Muscle layer of duodenum (tissue), 2 donors: ENCODE measurements at regions not wholly inside any gene's neighbourhood (a gene's known extent, or its start where the extent isn't known, plus 50 kb on each side); places are given as distances from the start of the nearest gene placed in this dataset.
A peak's percentile ranks its signal among the peaks of the same experiment; 100 is the strongest.

Experiments
- H3K27ac ChIP-seq: one replicate; pipeline ENCODE4 v1.7.0; 2013; ENCODE audit warnings: mild to moderate bottlenecking, low read length
- H3K27me3 ChIP-seq: one replicate; pipeline ENCODE4 v1.7.0; 2013; ENCODE audit warnings: low read depth, mild to moderate bottlenecking, control low read depth, low read length
- H3K36me3 ChIP-seq, 2 donors: one replicate each; pipeline ENCODE4 v1.7.0; 2013; ENCODE audit warnings: low read length in 2 of 2, control low read depth in 1 of 2, mild to moderate bottlenecking in 1 of 2; ENCODE audit not compliant: insufficient read depth in 2 of 2, control insufficient read depth in 1 of 2
- H3K4me1 ChIP-seq, 2 donors: one replicate each; pipeline ENCODE4 v1.7.0; 2013; ENCODE audit warnings: low read length in 2 of 2, mild to moderate bottlenecking in 2 of 2, control low read depth in 1 of 2, moderate library complexity in 1 of 2; ENCODE audit not compliant: insufficient read depth in 2 of 2, control insufficient read depth in 1 of 2
- H3K4me3 ChIP-seq, 2 donors: one replicate each; pipeline ENCODE4 v1.7.0; 2013; ENCODE audit warnings: low read length in 2 of 2, low read depth in 1 of 2, mild to moderate bottlenecking in 1 of 2
- H3K9me3 ChIP-seq, 2 donors: one replicate each; pipeline ENCODE4 v1.7.0; 2013; ENCODE audit warnings: low read length in 2 of 2, control low read depth in 1 of 2, mild to moderate bottlenecking in 1 of 2; ENCODE audit not compliant: control insufficient read depth in 1 of 2
- donor health status: healthy.

DNA sequence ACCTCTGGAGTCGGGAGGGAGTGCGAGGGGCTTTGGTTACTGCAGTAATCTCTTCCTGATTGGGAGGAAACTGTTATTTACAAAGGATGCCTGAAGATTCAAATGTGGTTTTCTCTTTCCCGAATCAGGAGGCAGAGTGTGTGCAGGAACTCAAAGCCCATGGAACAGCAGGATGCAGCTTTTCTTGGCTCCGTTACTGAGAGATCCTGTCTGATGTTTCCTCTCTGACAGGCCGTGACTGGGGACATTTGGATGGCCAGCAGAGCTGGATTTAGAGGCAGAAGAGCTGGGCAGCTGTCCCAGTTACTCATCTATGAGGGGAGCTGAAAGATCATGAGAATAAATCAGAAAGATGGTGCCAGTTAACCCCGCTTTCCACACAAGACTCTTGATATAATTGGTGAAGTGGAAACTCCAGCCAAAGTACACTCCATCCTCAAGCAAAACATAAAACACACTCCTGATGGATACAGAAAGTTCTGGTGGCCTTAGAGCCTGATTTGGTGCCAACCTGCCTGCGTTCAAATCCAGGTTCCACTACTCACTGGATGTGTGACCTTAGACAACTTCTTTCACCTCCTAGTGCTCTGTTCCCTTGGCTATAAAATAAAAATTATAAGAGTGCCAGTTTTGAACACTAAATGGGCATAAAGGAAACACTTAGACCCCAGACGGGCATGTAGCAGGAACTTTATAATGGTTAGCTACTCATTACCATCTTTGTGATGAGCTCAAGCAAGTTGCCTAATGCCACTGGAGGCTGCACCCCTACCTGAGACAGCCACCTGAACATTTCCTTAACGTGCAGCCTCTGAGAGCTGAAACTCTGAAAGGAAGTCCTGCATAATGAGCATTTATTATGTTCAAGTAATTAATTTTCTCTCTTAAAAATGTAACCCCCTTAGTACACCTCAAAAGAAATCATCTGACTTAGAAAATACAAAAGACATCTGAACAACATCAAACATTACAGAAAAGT, 349.0 kb upstream of the GATB start:
- Histone ChIP-seq H3K4me1 (peaks cover 20 to 46% of the 10 kb centered on the region in 2 donors), H3K36me3 (no peaks in the 10 kb centered on the region), H3K27me3 (no peaks in the 10 kb centered on the region), H3K9me3 (no peaks in the 10 kb centered on the region), H3K27ac (peak overlapping the region; percentile 25), H3K4me3 (no peak overlapping the region)

DNA sequence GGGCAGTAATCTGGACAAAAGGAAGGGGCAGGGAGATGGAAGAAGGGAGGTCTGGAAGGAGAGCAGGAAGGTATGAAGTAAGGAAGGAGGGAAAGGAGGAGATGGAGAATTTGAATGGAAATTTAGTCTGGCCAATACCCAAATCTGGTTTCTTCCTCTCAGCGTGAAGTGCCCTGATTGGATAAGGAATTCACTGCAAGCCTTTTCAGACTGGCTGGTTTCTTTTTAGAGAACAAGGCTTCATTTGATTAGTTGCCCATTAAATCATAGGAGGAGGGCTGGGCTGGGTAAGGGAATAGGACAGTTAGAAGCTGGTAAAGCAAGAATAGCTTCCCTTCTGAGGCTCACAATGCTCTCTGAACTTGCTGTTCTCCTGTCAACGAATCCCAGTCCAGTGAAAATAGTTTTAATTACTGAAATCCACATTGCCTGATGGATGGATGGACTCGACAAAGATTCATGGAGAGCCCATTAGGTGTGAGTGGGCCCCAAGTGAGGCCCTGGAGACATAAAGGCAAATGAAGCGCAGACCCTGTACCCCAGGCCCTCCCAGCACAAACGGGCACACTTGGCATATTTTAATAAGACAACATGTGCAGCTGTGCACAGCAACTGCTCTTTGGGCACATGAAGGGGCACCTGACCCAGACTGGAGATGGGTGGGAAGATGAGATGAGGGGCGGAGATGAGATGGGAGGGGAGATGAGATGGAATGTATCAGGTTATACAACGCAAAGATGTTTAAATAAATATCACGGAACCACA, 347.1 kb upstream of the GATB start:
- Histone ChIP-seq H3K36me3 (no peaks in the 10 kb centered on the region), H3K27me3 (no peaks in the 10 kb centered on the region), H3K27ac (no peak overlapping the region), H3K9me3 (no peaks in the 10 kb centered on the region), H3K4me1 (peaks cover 20 to 54% of the 10 kb centered on the region in 2 donors), H3K4me3 (no peak overlapping the region)

DNA sequence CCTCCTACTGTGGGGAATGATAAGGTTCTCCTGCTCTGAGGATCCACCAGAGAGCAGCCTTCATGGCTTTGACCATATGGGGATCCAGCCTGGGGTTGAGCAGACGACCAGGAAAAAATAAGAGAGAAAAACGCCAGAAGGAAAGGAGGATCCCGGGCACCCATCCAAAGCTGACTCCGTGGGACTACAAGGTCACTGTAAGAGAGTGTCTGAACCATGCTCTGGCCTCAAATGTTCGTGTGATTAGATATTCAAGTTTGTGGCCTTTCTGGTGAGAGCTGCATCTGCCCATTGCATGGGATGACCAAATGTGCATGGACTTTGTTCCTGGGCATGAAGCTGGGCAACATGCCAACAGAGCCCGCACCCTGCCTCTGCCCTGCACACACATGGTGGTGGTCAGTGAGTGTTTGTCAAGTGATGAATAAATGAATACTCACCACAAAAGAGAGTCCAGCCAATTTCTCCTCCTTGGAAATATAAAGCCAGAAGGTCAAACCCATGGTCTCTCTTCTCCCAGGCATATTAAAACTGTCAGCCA, 346.0 kb upstream of the GATB start:
- H3K4me1 ChIP-seq: peaks cover 20 to 62% of the 10 kb centered on the region in 2 donors
- peak overlapping the region; percentile 6 for H3K27ac ChIP-seq

DNA sequence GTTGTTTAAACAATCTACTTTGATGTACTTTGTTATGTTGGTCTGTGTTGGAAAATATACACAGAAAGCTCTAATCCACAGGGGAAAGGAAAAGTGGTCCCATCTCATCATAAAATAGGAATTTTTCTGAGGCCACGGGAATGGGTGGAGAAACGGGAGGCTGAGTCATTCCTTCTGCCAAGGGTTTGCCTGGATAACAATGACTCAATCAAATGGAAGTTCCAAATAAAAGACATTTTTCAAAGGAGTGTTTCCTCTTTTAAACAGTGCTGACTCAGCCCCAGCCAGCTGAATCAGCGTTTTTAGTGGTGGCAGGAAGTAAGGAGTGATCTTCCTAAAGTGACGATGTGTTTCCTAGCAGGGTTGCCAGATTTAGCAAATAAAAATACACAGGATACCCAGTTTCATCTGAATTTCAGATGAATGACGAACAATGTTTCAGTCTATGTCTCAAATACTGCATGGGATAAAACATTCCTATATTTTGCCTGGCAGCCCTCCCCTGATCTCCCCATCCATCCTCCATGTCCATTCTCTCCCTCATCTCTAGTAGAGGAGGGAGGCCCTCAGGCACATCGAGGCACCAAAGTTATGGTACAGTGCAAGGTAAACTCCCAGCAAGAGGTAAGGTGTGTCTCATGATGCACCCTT, 345.4 kb upstream of the GATB start:
- Histone ChIP-seq H3K27ac (peak overlapping the region; percentile 6), H3K4me1 (peaks cover 20 to 62% of the 10 kb centered on the region in 2 donors), H3K9me3 (no peaks in the 10 kb centered on the region), H3K27me3 (no peaks in the 10 kb centered on the region), H3K36me3 (no peaks in the 10 kb centered on the region), H3K4me3 (no peak overlapping the region)

More for the DNA sequence above, 346.0 kb upstream of the GATB start:
- Histone ChIP-seq H3K36me3 (no peaks in the 10 kb centered on the region), H3K4me3 (no peak overlapping the region), H3K9me3 (no peaks in the 10 kb centered on the region), H3K27me3 (no peaks in the 10 kb centered on the region)

DNA sequence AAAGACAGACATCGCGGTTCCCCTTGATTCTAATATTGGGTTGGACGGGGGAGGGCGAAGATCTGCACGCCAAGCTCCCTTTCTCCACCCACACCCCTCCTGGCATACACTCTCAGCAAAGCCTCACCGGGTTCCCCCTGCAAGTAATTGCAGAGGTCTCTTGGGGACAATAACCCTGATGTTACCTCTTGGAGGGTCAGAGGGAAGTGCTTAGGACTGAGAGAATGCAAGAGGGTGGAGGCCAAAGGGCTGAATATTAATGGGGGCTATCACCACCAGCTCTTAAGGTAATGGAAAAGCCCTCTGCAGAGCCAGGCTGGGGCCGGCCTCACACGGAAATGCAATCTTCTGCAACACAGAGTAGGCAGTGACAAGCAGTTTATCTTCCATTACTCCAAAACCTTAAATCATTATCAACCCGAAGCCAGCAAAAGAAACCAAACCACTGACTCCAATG, 344.1 kb upstream of the GATB start:
- Histone ChIP-seq H3K36me3 (no peaks in the 10 kb centered on the region), H3K27ac (no peak overlapping the region), H3K27me3 (no peaks in the 10 kb centered on the region), H3K4me3 (no peak overlapping the region), H3K9me3 (no peaks in the 10 kb centered on the region), H3K4me1 (peaks cover 12 to 52% of the 10 kb centered on the region in 2 donors)

DNA sequence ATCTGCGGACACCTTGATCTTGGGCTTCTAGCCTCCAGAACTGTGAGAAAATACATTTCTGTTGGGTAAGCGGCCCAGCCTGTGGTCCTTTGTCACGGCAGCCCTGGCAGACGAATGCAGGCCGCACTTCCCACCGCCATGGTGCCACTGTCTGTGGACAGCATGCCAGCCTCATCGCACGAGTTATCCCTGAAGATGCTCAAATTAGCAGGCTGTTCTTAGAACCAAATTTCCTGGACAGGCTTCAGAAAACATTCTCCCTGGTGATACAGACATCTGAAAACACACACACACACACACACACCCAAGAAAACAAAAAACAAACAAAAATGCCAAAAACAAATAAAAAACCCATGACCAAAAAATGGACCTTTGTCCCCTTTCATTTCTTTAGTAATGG, 343.5 kb upstream of the GATB start:
- Histone ChIP-seq H3K27me3 (no peaks in the 10 kb centered on the region), H3K9me3 (no peaks in the 10 kb centered on the region), H3K27ac (no peak overlapping the region), H3K4me1 (peaks cover 9 to 46% of the 10 kb centered on the region in 2 donors), H3K4me3 (no peak overlapping the region), H3K36me3 (no peaks in the 10 kb centered on the region)

DNA sequence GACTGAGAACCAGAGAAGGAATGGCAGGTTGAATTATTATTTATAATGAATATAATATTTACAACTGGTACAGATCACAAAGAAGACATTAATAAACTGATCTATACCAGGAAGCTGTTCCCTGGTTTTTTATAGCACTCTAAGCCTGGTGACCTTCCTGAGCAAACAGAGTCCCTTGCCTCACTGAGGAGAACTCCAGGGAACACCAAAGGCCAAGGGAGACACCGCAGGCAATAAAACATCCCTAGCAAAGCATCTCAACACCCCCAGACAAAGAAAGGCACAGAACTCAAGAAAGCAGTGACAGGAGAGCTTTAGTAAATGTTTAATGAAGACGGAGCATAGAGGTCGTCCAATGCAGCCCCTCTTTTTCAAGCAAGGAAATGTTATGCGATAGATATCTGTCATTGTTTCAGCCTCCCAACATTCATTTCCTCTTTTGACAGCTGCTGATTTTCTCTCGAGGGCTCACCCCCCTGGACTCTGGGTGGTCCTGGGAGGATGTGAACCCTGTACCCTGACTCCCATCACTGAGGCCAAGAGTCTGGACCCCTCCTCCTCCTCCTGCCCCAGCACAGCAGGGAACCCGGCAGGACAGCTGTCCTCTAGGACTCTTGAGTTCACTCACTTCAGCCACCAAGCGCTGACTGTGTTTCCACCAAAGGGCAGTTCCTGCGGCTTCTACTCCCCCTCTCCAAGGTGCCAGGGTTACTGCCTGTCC, 342.5 kb upstream of the GATB start:
- peaks cover 9 to 39% of the 10 kb centered on the region in 2 donors for H3K4me1 ChIP-seq
- no peaks in the 10 kb centered on the region for H3K36me3 ChIP-seq
- H3K4me3 ChIP-seq: no peak overlapping the region
- H3K27ac ChIP-seq: no peak overlapping the region
- no peaks in the 10 kb centered on the region for H3K27me3 ChIP-seq
- no peaks in the 10 kb centered on the region for H3K9me3 ChIP-seq

DNA sequence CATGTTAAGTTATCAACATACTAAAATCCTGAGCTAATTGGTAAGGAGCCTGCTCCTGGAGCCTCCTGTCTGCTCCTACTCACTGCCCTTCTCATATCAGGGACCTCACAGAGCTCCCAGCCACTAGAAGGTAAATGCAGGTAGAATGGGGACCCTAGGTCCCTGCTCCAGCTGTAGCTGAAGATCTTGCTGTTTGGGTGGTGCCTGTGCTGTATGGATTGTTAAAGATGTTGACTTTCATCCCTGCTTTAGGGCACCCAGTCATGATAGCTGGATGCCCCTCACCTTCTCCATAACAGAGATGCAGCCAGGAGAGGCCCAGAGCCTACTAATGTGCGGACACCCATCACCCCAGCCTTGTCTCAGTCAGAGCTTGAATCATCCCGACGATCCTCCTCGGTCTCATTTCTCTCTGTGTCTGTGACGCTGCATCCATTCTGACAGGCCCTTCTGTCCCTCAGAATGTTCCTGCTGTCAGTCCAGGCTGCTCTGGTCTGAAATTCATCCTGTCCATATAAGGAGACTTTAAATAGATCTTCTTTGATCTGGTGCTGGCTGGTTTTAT, 341.7 kb upstream of the GATB start:
- peak overlapping the region; percentile 7 for H3K27ac ChIP-seq
- H3K4me1 ChIP-seq: peaks cover 9 to 33% of the 10 kb centered on the region in 2 donors
- no peak overlapping the region for H3K4me3 ChIP-seq
- H3K27me3 ChIP-seq: no peaks in the 10 kb centered on the region
- H3K9me3 ChIP-seq: no peaks in the 10 kb centered on the region
- H3K36me3 ChIP-seq: no peaks in the 10 kb centered on the region

DNA sequence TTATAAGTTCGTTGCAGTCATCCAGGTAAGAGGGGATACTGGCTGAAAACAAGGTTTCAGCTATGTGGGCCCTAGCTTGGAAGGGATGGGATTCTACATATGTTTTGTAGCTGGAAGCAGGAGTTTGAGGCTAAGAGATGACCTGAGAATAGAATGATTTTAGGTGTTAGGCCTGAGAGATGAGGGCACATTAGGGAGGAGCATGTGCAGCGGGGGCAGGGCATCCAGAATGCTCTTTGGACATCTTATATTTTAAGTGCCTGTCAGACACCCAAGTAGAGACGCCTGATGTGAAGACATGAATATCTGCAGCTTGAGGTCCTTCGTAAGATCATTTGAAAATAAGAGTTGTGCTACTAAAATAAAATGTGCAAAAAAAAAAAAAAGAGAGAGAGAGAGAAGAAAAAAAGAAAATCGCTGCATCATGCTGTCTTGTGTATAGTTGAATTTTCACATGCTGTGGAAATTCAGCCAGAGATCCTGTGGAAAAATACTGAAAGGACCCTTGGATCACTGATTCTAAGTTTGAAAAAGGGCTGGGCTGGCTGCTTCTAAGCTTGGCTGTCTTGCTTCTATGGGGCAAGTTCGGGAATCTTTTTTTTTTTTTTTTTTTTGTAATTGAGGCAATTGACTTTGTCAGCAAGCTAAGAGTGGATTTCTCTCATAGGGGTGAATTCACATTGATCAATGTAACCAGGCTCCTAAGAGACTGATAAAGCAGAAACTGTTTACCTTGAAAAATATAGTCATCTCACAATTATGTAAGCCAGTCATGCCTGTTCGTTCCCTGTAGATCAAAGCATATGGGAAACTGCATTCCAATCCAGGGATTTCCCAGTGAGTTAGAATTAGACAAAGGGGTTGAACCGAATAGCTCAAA, 341.0 kb upstream of the GATB start:
- Histone ChIP-seq H3K4me3 (no peak overlapping the region), H3K9me3 (no peaks in the 10 kb centered on the region), H3K4me1 (peaks cover 4 to 27% of the 10 kb centered on the region in 2 donors), H3K36me3 (no peaks in the 10 kb centered on the region), H3K27ac (peak overlapping the region; percentile 7), H3K27me3 (no peaks in the 10 kb centered on the region)
